NCI-H146 treated with DMSO at 0.1 percent for 48 hours (cell line): ENCODE measurements at regions not wholly inside any gene's neighbourhood (a gene's known extent, or its start where the extent isn't known, plus 50 kb on each side); places are given as distances from the start of the nearest gene placed in this dataset.

Source experiments
- DNase-seq: peaks from one replicate; lab custom pipeline; 2025; ENCODE audit not compliant: unreplicated experiment; lab: John Stamatoyannopoulos, UW

GRCh38 chr22:44389926-44390612 is 77.3 kb upstream of the SHISAL1 start:
- DNase-seq, result no peak

- DNase-seq, result no peak
These were observed 76.4 kb upstream of the SHISAL1 start for GRCh38 chr22:44389181-44389580.

GRCh38 chr22:44387486-44387885 is 74.7 kb upstream of the SHISAL1 start:
- DNase-seq, result no peak

GRCh38 chr22:44386386-44387035 is 73.8 kb upstream of the SHISAL1 start:
- no peak for DNase-seq

- DNase-seq, result no peak
These were observed 73.0 kb upstream of the SHISAL1 start for GRCh38 chr22:44385781-44386180.

- no peak for DNase-seq
These were observed 72.5 kb upstream of the SHISAL1 start for GRCh38 chr22:44385296-44385610.

GRCh38 chr22:44384563-44385295 is 72.0 kb upstream of the SHISAL1 start:
- no peak for DNase-seq

- DNase-seq, result no peak
These were observed 71.2 kb upstream of the SHISAL1 start for GRCh38 chr22:44383652-44384562.

GRCh38 chr22:44383064-44383575 is 70.4 kb upstream of the SHISAL1 start:
- DNase-seq, result no peak

GRCh38 chr22:44382116-44383038 is 69.6 kb upstream of the SHISAL1 start:
- no peak for DNase-seq

- no peak for DNase-seq
These were observed 69.0 kb upstream of the SHISAL1 start for GRCh38 chr22:44381761-44382115.

- peak; percentile 47 for DNase-seq
These were observed 68.2 kb upstream of the SHISAL1 start for GRCh38 chr22:44380756-44381486.

GRCh38 chr22:44379817-44380755 is 67.3 kb upstream of the SHISAL1 start:
- no peak for DNase-seq

- DNase-seq, result no peak
These were observed 65.6 kb upstream of the SHISAL1 start for GRCh38 chr22:44378380-44378779.

GRCh38 chr22:44375451-44375850 is 62.7 kb upstream of the SHISAL1 start:
- DNase-seq, result no peak

GRCh38 chr22:44373234-44373633 is 60.5 kb upstream of the SHISAL1 start:
- no peak for DNase-seq

- DNase-seq, result no peak
These were observed 59.9 kb upstream of the SHISAL1 start for GRCh38 chr22:44372611-44373010.
